Neural cell (in vitro differentiated cells): ENCODE measurements at regions not wholly inside any gene's neighbourhood (a gene's known extent, or its start where the extent isn't known, plus 50 kb on each side); places are given as distances from the start of the nearest gene placed in this dataset.

Source experiments
- H2AFZ ChIP-seq: fragments of 200-600, 300-800 bp; sonication (generic), shearing (Covaris generic); 2 replicates; pipeline ENCODE4 v1.6.0; 2014; ENCODE audit warnings: low read depth, mild to moderate bottlenecking, antibody characterized with exemption, low read length, moderate library complexity
- H3F3A ChIP-seq: fragments of 200-600 bp; shearing (Covaris generic); 2 replicates; pipeline ENCODE4 v1.6.1; 2016; ENCODE audit warnings: mild to moderate bottlenecking, moderate library complexity, mixed read lengths, antibody characterized with exemption, low read length; ENCODE audit not compliant: insufficient read depth, poor library complexity, severe bottlenecking
- H3K27ac ChIP-seq: fragments of 200-600, 300-800 bp; sonication (generic), shearing (Covaris generic); 2 replicates; pipeline ENCODE4 v1.5.1; 2014; ENCODE audit warnings: mild to moderate bottlenecking, low read length, moderate library complexity
- H3K27me3 ChIP-seq: fragments of 300-800, 200-600 bp; sonication (generic), shearing (Covaris generic); 2 replicates; pipeline ENCODE4 v1.6.0; 2014; ENCODE audit warnings: mild to moderate bottlenecking, low read depth, low read length, moderate library complexity; ENCODE audit not compliant: insufficient read depth
- H3K36me3 ChIP-seq: fragments of 300-800, 200-600 bp; sonication (generic), shearing (Covaris generic); 2 replicates; pipeline ENCODE4 v1.5.1; 2014; ENCODE audit warnings: mild to moderate bottlenecking, antibody characterized with exemption, low read length, moderate library complexity; ENCODE audit not compliant: insufficient read depth
- H3K4me2 ChIP-seq: fragments of 300-800, 200-600 bp; sonication (generic), shearing (Covaris generic); 2 replicates; pipeline ENCODE4 v1.6.0; 2014; ENCODE audit warnings: mild to moderate bottlenecking, low read length
- H3K4me3 ChIP-seq: fragments of 300-800, 200-600 bp; sonication (generic), shearing (Covaris generic); 2 replicates; pipeline ENCODE4 v1.5.1; 2014; ENCODE audit warnings: mild to moderate bottlenecking, low read length, moderate library complexity
- H3K79me2 ChIP-seq: fragments of 200-600 bp; shearing (Covaris generic); replicated peaks from 2 replicates; pipeline ENCODE4 v1.6.0; 2014; ENCODE audit warnings: mild to moderate bottlenecking, low read length, moderate library complexity; ENCODE audit not compliant: insufficient read depth
- H3K9ac ChIP-seq: fragments of 300-800, 200-600 bp; sonication (generic), shearing (Covaris generic); 2 replicates; pipeline ENCODE4 v1.6.1; 2016; ENCODE audit warnings: mild to moderate bottlenecking, low read length, mixed read lengths
- H3K9me2 ChIP-seq: fragments of 200-600 bp; shearing (Covaris generic); 2 replicates; pipeline ENCODE4 v1.6.1; 2016; ENCODE audit warnings: mild to moderate bottlenecking, low read length, mixed read lengths; ENCODE audit not compliant: insufficient read depth
- H3K9me3 ChIP-seq: fragments of 200-600, 300-800 bp; sonication (generic), shearing (Covaris generic); 2 replicates; pipeline ENCODE4 v1.6.1; 2016; ENCODE audit warnings: mild to moderate bottlenecking, mixed run types, low read length, moderate library complexity, mixed read lengths
- H4K20me1 ChIP-seq: fragments of 200-600 bp; shearing (Covaris generic); 2 replicates; pipeline ENCODE4 v1.6.1; 2016; ENCODE audit warnings: mild to moderate bottlenecking, mixed run types; ENCODE audit not compliant: insufficient read depth
- CTCF ChIP-seq: fragments of 450-650 bp; IDR thresholded peaks from 2 replicates; pipeline ENCODE4 v1.5.1; 2014; ENCODE audit warnings: antibody characterized with exemption, mild to moderate bottlenecking, moderate library complexity; ENCODE audit not compliant: poor library complexity, severe bottlenecking
- EP300 ChIP-seq: fragments of 450-650 bp; conservative IDR thresholded peaks from 2 replicates; pipeline ENCODE4 v1.6.1; 2014; ENCODE audit warnings: antibody characterized with exemption, mild to moderate bottlenecking, moderate library complexity; ENCODE audit not compliant: poor library complexity, severe bottlenecking
- EZH2 ChIP-seq: fragments of 200-600, 300-800 bp; shearing (Covaris generic), sonication (generic); IDR thresholded peaks from 2 replicates; pipeline ENCODE4 v1.6.1; 2014; ENCODE audit warnings: antibody characterized with exemption, low read length, borderline replicate concordance, mild to moderate bottlenecking; ENCODE audit not compliant: insufficient read depth, poor library complexity, severe bottlenecking
- MXI1 ChIP-seq: fragments of 450-650 bp; conservative IDR thresholded peaks from 2 replicates; pipeline ENCODE4 v1.6.1; 2014; ENCODE audit warnings: antibody characterized with exemption, mild to moderate bottlenecking; ENCODE audit not compliant: poor library complexity, severe bottlenecking
- POLR2AphosphoS5 ChIP-seq: IDR thresholded peaks from 2 replicates; pipeline ENCODE4 v1.6.1; 2012
- RAD21 ChIP-seq: fragments of 450-650 bp; conservative IDR thresholded peaks from 2 replicates; pipeline ENCODE4 v1.6.1; 2014; ENCODE audit warnings: antibody characterized with exemption, mild to moderate bottlenecking, moderate library complexity
- REST ChIP-seq: IDR thresholded peaks from 2 replicates; pipeline ENCODE4 v1.6.1; 2012; ENCODE audit warnings: borderline replicate concordance
- SMC3 ChIP-seq: fragments of 450-650 bp; conservative IDR thresholded peaks from 2 replicates; pipeline ENCODE4 v1.6.1; 2014; ENCODE audit warnings: antibody characterized with exemption, mild to moderate bottlenecking, moderate library complexity; ENCODE audit not compliant: poor library complexity
- TAF1 ChIP-seq: IDR thresholded peaks from 2 replicates; pipeline ENCODE4 v1.6.1; 2012; ENCODE audit warnings: low read depth

GRCh38 chr1:78250201-78250600 is 204.4 kb downstream of the GIPC2 start:
- H4K20me1 ChIP-seq, result no peaks in the 10 kb centered on the region
- no peaks in the 10 kb centered on the region for H3F3A ChIP-seq
- H3K4me2 ChIP-seq, result no peak overlapping the region
- H3K79me2 ChIP-seq, result no peaks in the 10 kb centered on the region
- no peaks in the 10 kb centered on the region for H3K9me2 ChIP-seq
- no peak overlapping the region for H2AFZ ChIP-seq
- no peaks in the 10 kb centered on the region for H3K27me3 ChIP-seq
- no peak overlapping the region for H3K27ac ChIP-seq
- H3K36me3 ChIP-seq, result no peaks in the 10 kb centered on the region
- TF ChIP-seq MXI1 (no peak), CTCF (no peak), POLR2AphosphoS5 (no peak), EZH2 (no peak), REST (no peak), SMC3 (no peak), EP300 (no peak), TAF1 (no peak), RAD21 (no peak)
- no peak overlapping the region for H3K9ac ChIP-seq
- no peak overlapping the region for H3K4me3 ChIP-seq
- no peaks in the 10 kb centered on the region for H3K9me3 ChIP-seq

GRCh38 chr1:78254517-78254916 is 208.8 kb downstream of the GIPC2 start:
- H3K36me3 ChIP-seq, result no peaks in the 10 kb centered on the region
- H3K27me3 ChIP-seq, result no peaks in the 10 kb centered on the region
- no peaks in the 10 kb centered on the region for H3F3A ChIP-seq
- no peaks in the 10 kb centered on the region for H3K79me2 ChIP-seq
- H3K27ac ChIP-seq, result no peak overlapping the region
- H3K4me3 ChIP-seq, result no peak overlapping the region
- H3K9me2 ChIP-seq, result no peaks in the 10 kb centered on the region
- H4K20me1 ChIP-seq, result no peaks in the 10 kb centered on the region
- no peak overlapping the region for H3K4me2 ChIP-seq
- no peaks in the 10 kb centered on the region for H3K9me3 ChIP-seq
- no peak for TF ChIP-seq TAF1
- no peak for TF ChIP-seq POLR2AphosphoS5
- no peak for TF ChIP-seq REST
- TF ChIP-seq EP300, result no peak
- no peak for TF ChIP-seq RAD21
- no peak for TF ChIP-seq CTCF
- TF ChIP-seq EZH2, result no peak
- TF ChIP-seq MXI1, result no peak
- no peak for TF ChIP-seq SMC3
- no peak overlapping the region for H2AFZ ChIP-seq
- no peak overlapping the region for H3K9ac ChIP-seq
